ENCODE measurements at regions not wholly inside any gene's neighbourhood (a gene's known extent, or its start where the extent isn't known, plus 50 kb on each side); places are given as distances from the start of the nearest gene placed in this dataset.
A peak's percentile ranks its signal among the peaks of the same experiment; 100 is the strongest.

DNA sequence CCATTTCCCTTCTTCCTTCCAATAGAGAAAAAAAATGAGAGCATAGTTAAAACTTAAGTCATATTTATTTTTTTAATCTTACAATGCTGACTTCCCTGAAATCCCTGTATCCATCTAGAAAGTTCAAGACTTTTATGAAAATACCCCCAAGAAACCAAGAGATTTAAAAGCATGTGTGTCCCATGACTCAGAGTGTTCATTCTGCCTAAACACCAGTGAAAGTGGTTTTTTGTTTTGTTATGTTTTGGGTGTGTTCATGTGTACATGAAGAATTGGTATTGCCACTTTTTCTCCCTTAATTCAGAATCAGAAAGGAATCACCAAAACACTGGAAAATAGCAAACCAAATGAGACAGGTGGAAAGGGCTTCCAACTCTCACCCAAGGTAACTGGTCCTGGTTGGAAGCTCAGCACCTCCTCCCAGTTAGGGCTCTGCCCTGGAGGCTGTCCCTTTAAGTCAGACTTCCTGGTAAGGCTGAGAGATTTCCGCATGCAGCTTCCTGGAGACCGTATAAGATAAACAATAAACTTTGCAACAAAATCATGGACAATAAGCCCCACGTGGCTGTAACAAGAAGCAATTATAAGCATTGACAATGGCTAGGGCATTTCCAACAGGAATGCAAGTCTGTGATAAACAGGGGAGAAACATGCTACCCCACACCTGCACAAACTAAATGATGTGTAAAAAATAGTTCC is 121.9 kb upstream of the ARHGEF3 start:
- DNase-seq, result no peak

DNA sequence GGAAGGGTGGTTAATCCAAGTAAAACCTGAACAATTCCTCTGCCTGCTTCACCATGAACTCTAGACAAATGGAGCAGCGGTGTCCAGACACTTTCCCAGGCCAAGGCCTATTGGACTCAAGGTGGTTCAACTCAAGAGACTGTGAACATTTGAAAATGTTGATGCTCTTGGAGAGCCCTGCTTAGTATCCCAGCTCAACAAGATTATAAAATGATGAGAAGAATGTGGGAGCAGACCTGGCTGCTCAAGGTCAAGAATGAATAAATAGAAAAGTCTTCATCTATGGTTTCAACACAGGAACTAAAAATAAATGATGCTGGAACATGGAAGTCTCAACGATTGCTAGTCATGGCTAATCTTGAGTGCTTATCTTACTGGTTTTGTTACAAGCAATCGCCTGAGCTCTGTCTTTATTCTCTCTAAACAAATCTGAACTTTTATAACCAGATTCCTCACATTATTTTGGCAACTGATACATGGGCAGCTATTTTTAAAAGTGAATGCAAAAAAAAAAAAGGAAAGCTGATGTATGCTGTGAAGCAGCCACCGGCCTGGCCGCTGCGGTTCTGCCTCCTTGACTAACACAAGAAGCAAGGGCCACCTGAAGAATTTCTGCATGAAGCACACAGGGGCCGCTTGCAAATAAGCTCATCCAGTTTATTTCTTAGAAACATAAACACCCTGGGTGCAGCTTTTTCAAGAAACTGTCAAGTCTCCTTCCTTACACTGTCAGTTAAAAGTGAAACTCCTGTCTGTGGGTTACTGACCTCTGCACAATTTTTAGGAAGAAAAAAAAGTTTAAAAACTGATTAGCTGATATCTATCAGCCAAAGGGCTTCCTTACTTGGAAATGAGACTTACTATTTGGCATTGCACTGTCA is 120.1 kb upstream of the ARHGEF3 start:
- DNase-seq, result no peak

DNA sequence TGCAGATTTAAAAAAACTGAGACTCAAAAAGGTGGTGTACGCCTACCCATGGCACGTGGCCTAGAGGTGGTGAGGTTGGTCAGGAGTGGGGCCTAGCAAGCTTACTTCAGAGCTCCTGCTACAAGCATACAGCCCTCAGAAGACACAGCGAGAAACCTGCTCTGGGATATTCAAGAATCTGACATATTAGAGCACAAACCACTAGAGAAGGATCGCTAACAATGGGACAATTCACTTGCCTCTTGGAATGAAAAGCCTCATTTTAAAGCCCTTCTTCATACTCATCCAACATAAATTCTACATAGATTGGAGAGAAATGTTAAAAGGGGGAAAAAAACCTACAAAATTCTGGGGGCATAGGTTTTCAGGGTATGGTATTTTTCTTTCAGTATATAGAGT is 118.0 kb upstream of the ARHGEF3 start:
- no peak for DNase-seq

DNA sequence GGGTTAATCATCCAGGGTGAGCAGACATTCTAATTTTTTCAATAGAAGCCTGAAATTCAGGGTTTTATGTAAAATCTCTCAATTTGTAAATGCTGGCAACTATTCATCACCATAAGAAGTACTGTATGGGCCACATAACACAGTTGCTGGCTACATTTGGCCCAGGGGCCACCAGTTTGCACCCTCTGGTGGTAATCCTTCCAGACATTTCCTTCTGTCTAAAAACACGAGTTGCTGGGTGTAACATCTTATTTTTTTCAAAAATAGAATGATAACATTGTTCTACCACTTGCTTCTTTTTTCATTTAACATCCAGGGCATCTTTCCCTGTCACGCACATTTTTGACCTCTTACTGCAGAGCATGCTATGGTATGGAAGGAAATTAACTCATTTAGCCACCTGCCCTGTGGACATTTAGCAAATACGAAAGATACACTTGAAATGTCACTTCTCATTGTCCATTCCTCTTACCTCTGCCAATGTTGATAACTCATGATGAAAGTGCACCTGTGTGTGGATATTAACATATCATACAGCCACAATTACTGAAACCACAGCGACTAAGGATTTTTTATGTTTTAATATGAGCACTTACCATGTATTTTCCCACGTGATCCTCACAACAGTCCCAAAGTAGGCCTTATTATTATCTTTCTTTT is 117.5 kb upstream of the ARHGEF3 start:
- no peak for DNase-seq

DNA sequence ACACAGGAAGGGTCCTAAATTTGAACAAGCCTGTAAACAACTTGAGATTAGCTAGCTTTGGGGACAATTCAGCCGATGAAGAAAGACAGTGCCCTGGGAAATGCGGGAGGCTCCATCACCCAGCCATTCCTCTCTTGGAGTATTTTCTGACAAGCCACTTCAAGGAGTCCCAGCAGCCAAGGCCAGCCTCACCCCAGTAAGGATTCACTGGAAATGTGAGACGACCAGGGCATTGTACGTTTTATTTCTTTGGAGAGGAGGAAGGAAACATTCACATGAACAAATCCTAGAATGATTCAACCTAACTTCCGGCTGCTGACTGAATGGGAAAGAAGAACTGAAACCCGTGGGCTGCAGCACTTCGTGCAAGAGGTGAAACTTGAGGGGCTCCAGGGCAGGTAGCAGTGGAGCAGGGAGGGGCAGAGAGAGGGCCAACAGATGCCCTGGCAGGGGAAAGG is 116.4 kb upstream of the ARHGEF3 start:
- DNase-seq, result no peak

DNA sequence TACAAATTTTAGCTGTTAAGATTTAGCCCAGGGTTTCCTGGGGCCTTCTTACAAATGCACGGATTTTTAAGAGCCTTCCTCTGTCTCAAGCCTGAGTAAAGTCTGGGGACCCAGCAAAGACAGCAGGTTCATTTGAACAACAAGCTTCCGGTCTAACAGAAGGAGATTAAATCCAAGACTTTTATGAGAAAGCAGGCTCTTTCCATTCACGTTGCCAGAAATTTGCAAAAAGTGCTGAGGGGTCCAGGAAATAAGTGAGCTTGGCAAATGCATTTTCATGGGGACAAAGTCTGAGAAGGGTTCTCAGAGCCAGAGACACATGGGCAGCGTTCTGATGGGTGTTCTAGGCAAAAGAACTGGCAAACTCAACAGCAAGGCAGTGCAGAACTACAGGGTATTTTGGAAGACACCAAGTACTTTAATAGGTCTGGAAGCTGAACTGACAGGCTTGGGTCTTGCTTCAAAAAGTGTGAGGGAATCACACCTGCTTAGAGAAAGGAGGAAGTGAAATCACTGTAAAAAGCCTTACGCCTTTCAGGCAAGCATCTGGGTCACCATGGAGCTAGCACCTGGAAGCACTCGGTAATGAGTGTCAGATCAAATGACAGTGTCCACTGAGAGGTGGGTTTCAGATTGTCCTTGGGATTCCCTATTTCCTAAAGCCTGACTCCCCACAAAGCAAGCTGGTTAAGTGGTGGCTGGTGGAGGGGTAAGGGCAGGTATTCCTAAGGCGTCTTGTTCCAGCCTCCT is 115.8 kb upstream of the ARHGEF3 start:
- no peak for DNase-seq

DNA sequence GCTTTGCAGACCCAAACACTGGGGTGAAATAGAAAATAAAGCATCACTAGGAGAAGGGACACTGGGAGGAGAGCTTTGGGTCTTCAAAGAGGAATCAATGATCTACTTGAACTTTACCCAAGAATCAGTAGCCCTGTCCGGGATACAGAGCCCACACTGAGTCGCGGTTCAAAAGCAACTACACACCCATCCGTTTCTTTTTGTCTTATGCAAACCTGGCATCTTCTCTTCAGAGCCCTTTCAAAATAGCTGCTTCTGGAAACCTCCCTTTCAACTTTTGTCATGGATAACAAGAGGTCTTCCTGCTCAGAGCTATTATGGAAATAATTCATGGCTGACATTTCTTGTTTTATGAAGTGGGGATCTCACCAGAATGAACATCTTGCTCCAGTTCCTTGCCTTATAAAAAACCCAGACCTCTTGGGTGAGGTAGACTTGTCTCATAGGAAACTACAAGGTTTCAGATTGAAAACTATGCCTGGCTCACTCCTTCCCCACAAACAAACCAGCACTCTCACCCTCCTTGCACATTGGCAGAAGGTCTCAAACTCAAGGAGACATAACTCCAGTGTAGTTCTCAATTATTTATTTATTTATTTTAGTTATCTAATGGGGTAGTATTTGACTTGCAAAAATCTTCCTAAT is 115.1 kb upstream of the ARHGEF3 start:
- no peak for DNase-seq

DNA sequence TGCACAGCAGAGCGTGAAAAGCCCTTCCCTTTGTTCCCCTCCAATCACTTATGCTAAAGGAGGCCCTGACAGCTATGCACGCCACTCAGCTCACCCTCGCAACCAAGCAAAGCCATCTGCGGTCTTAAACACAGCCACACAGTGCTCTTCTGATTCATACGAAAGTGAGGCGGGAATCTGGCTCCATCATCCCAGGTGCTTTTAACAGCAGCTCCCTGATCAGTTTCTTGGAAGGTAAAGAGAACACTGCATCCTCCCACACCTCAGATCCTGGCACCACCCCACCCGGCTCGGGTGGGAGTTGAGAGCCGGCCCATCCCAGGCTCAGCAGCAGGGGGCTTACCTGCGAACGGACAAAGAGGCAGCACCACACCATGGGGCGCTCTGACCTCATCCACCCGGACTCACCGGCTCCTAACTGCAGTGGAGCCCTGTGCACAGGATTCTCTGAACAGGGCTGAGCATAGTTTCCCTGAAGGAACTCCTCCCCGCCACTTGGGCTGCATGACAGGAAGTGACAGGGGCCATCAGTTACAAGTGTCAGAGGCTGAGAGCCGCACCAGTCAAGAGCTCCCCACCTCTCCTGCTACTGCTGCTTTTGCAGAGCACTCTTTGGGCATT is 114.3 kb upstream of the ARHGEF3 start:
- DNase-seq, result peak; percentile 62

DNA sequence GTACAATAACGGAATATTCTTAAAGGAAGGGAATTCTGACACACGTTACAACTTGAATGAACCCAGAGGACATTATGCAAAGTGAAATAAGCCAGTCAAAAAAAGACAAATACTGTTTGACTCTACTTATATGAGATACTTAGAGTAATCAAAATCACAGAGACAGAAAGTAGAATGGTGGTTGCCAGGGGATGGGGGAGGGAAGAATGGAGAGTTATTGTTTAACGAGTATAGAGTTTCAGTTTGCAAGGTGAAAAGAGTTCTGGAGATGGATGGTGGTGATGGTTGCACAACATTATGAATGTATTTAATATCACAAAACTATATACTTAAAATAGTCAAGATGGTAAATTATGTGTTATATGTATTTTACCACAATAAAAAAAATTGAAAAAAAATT is 112.9 kb upstream of the ARHGEF3 start:
- DNase-seq, result no peak

DNA sequence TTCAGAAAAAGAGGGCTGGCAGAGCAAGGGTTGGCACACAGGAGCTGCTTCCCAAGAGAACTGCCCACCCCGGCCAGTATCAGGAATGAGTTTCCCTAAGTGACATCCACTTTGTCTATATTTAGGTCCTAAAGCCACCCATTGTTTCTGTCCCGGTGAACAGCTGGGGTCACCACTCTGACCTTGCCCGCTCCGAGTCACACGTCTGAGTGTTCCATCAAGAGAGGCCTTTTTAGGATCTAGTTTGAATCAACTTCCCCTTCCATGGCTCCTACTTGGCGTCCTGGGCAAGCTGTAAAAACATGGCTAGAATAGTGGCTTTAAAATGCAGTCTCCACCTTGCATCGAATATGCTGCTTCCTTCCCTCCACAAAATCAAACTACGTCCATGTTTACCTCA is 109.6 kb upstream of the ARHGEF3 start:
- DNase-seq, result no peak

DNA sequence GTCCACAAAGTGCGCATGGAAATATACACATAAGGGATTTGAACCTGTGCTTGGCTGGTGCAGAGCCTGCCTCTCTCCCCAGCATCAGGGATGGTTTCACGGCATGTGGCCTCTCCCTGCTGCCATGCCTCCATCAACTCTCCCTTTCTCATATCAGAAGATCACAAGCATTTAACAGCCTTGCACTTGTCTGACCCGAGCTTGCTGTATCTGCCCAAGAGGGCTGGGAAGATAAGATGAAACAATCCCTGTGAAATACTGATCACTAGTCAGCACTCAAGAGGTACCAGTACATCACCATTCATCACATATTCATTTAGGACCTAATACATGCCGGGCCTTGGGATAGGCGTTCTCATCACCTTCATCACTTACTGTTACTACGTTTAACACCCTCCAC is 107.6 kb upstream of the ARHGEF3 start:
- no peak for DNase-seq

DNA sequence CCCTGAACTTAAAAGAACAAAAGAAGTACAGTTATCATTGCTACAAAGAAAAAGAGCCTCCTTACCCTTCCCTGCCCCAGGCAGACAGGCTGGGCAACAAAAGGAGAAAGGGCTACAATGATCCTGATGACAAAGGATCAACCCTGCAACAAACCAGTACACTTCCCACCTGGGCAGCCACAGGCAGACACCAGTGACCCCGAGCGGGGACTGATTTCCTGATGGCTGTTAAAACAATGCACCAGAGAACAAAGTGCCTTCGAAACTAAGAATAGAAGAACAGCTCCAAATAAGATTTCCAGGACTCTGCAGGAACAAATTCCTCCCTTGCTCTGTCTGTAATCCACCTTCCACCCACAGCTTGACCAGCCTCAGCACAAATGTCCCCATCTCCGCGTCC is 106.3 kb upstream of the ARHGEF3 start:
- DNase-seq, result no peak

DNA sequence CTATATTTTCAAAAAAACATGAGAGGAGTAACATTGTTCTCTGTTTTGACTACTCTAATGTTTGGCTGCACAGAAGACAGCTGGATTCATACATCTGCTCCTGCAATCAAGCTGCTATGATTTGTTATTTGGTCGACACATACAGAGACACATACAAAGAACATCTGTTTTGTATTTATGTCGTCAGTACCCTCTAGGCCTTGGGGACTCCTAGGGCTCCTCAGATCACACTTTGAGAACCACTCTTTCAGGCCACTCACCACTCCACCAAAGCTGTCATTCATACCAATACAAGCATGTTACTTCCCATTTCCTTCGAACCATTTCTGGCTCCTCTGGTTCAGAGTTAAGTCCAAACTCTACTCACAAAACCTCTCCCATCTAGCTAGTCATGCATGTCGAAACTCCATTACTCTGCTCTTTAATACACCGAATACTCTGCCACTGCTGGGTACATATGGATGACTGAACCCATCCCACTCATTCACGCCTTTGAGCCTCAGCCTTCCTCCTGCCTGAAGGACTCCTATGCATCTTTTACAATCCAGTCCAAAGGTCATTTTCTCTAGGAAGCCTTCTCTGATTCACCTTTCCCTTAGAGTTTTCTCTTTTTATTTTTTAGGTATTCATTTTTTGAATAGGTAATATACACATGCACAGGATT is 102.9 kb upstream of the ARHGEF3 start:
- DNase-seq, result no peak

DNA sequence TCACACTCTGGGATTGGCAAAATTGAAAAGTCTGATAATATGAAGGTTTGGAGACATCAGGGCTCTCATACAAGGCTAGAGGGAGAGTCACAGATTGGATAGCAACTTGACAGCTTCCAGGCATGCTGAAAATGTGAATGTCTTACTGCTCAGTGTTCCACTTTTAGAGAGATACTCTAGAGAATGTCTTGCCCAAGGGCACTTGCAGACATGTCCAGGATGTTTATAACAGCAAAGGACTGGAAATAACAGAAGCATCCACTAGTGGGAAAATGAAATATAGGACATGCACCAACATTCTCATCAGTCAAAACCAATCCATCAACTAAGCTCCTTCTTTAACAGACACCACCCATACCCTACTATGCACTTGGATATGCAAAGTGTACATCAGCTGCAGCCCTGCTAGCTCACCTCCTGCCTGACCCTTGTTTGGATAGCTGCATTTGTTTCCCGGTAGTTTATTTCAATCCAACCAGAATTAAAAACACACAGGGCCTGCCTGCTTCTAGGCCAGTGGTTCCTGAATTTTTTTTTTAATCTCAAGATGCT is 101.6 kb upstream of the ARHGEF3 start:
- DNase-seq, result no peak

DNA sequence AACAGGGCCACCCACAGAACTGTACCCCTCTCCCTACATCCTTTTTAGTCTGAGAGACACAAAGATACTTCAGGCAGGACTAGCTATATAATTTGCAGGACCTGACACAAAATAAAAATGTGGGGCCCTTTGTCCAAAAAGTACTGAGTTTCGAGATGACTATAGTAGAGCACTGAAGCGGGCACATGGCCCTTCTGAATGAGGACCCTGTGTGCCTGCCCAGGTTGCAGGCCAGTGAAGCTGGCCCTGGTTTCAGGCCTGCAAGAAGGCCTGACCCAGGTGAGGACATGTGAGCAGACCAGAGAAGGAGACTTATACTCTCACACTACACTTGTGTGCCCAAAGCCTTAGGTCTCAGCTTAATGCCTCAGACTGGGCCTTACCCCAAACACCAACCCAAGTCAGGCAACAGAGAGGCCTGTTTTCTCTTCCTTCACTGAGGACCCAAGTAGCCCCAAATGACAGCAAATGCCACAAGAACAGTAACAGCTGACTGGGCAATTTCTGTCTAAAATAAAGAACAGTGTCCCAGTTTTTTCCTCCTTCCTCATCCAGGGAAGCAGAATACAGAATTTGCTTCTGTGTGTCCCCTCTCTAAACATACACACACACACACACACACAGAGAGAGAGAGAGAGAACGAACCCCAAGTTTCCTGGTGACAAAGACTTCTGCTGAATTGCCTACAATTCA is 100.9 kb upstream of the ARHGEF3 start:
- no peak for DNase-seq

DNA sequence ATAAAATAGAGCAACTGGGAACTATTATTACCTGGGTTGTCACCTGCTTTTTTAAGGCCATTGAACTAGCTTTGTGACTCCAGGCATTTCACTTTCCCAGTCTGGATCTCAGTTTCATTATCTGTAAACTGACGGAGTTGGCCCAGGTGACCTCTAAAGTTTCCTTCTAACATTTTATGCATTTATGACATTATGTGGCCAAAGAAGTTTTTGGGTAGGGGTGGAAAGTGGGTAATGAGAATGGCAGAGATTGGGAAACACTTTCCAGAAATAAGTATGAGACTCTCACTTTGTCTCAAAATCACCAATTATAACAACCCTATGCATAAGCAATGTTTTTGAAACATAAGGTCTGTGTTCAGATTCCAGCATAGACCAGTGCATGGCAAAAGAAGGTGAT is 99.1 kb upstream of the ARHGEF3 start:
- no peak for DNase-seq

DNA sequence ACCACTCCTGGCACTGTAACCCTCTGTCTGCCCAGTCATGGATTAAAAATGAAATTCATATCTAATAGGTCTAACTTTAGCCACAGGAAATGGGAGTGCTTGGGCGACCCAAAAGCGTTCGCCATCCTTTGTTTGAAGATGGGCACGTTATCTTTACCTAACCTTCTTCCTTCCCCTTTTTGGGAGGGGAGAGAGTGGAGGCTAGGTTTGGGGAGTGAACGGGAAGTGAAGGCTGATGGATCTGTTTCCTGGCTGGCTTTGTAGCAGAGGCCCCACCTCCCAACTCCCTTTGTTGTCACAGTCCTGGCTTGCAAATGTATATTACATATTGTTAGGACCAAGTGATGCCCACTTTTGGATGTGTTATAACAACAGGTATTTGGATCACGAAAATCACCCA is 98.1 kb upstream of the ARHGEF3 start:
- DNase-seq, result no peak

DNA sequence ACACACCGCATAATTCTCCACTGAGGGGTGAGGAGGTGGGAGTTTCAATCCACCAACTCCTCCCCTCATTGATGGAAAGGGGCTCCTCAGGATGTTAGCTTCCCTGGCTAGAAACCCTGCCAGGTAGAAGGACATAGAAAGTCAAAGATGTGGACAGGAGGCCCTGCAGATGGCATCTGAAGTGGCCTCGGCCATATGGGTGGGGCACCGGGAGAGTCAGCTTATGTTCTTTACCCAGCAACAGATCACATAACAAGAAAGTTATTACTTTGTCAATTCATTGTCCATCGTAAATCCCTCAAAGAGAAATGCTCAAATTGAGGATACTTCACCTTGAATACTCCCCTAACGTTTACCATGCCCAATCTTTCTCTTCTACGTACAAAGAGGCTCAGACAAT is 97.3 kb upstream of the ARHGEF3 start:
- DNase-seq, result no peak

DNA sequence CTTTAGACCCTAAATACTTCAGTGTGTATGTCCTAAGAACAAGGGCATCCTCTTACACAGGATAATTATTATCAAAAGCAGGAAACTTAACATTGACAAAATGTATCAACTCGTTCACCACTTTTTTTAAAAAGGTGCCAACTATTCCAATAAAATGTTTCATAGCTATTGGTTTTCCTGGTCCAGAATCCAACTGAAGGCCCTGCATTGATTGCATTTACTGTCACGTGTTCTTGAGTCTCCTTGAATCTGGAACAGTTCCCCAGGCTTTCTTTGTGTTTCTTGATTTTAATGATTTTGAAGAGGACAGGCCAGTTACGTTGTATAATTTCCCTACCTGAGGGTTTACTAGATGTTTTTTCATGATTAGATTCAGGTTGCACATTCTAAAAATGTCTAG is 94.6 kb upstream of the ARHGEF3 start:
- no peak for DNase-seq

DNA sequence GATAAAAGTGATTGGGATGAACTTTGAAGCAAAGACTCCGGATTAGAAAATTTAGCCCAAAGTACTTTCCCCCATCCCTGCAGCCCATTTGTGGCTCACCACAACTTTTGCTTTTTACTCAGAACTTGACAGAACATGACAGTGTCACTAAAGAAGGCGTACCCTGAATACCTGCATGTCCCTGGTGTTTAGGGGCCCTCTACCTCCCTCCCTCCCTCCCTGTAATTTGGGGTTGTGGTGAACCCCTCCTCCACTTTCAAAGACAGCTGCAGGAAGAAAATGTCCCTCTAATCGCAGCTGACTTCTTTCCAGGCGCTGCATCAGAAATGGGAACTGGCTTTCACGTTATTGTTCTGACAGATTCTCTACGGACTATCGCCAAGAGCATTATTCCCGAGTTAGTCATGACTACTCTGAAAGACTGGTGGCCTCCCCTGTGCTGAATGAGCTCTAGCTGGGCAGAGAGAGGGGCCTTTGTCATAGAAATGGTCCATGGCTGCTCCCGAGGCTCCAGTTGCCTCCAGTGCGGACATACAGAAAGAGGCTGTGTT is 93.2 kb upstream of the ARHGEF3 start:
- no peak for DNase-seq
